ENCODE measurements at regions not wholly inside any gene's neighbourhood (a gene's known extent, or its start where the extent isn't known, plus 50 kb on each side); places are given as distances from the start of the nearest gene placed in this dataset.

- DNase-seq (ENCODE audit: low read depth in 2 of 2) = peak in 1 of 2 donors; percentile 77
- no peak overlapping the region for H3K4me3 ChIP-seq (replicated peaks in 1 of 2; ENCODE audit: low read depth in 2 of 2, low read length in 2 of 2)
- no peak for TF ChIP-seq CTCF (IDR thresholded peaks at IDR 0.05; ENCODE audit: low read depth, low read length)
Observed at GRCh38 chr7:19392246-19392645, 247.0 kb upstream of the FERD3L start.

GRCh38 chr7:19390795-19391194 lies 245.6 kb upstream of the FERD3L start:
- DNase-seq (ENCODE audit: low read depth in 2 of 2) = no peak
- no peak overlapping the region for H3K4me3 ChIP-seq (replicated peaks in 1 of 2; ENCODE audit: low read depth in 2 of 2, low read length in 2 of 2)
- no peak for TF ChIP-seq CTCF (IDR thresholded peaks at IDR 0.05; ENCODE audit: low read depth, low read length)

GRCh38 chr7:19381321-19381720 lies 236.1 kb upstream of the FERD3L start:
- TF ChIP-seq CTCF (IDR thresholded peaks at IDR 0.05; ENCODE audit: low read depth, low read length) = no peak
- peak in 1 of 2 donors; percentile 26 for DNase-seq (ENCODE audit: low read depth in 2 of 2)
- no peak overlapping the region for H3K4me3 ChIP-seq (replicated peaks in 1 of 2; ENCODE audit: low read depth in 2 of 2, low read length in 2 of 2)

- no peak for TF ChIP-seq CTCF (IDR thresholded peaks at IDR 0.05; ENCODE audit: low read depth, low read length)
- no peak for DNase-seq (ENCODE audit: low read depth in 2 of 2)
- no peak overlapping the region for H3K4me3 ChIP-seq (replicated peaks in 1 of 2; ENCODE audit: low read depth in 2 of 2, low read length in 2 of 2)
Observed at GRCh38 chr7:19378345-19378714, 233.1 kb upstream of the FERD3L start.

GRCh38 chr7:19377611-19378344 lies 232.6 kb upstream of the FERD3L start:
- no peak for TF ChIP-seq CTCF (IDR thresholded peaks at IDR 0.05; ENCODE audit: low read depth, low read length)
- H3K4me3 ChIP-seq (replicated peaks in 1 of 2; ENCODE audit: low read depth in 2 of 2, low read length in 2 of 2) = no peak overlapping the region

GRCh38 chr7:19376538-19376937 lies 231.3 kb upstream of the FERD3L start:
- peak in 1 of 2 donors; percentile 12 for DNase-seq (ENCODE audit: low read depth in 2 of 2)
- no peak for TF ChIP-seq CTCF (IDR thresholded peaks at IDR 0.05; ENCODE audit: low read depth, low read length)
- H3K4me3 ChIP-seq (replicated peaks in 1 of 2; ENCODE audit: low read depth in 2 of 2, low read length in 2 of 2) = no peak overlapping the region

More at GRCh38 chr7:19377611-19378344, 232.6 kb upstream of the FERD3L start:
- peak; percentile 54 to 81 for DNase-seq (ENCODE audit: low read depth in 2 of 2)

GRCh38 chr7:19375976-19376375 lies 230.8 kb upstream of the FERD3L start:
- DNase-seq (ENCODE audit: low read depth in 2 of 2) = no peak
- no peak for TF ChIP-seq CTCF (IDR thresholded peaks at IDR 0.05; ENCODE audit: low read depth, low read length)
- H3K4me3 ChIP-seq (replicated peaks in 1 of 2; ENCODE audit: low read depth in 2 of 2, low read length in 2 of 2) = no peak overlapping the region
